OCI-LY3 (cell line): ENCODE measurements at regions not wholly inside any gene's neighbourhood (a gene's known extent, or its start where the extent isn't known, plus 50 kb on each side); places are given as distances from the start of the nearest gene placed in this dataset.

Experiments used
- H2AFZ ChIP-seq: fragments of 200-600, 300-600 bp; shearing (Covaris generic); 2 replicates; pipeline ENCODE4 v1.6.0; 2014; ENCODE audit warnings: antibody characterized with exemption, low read depth, low read length
- H3K27ac ChIP-seq: fragments of 200-600, 300-600 bp; sonication (generic); 2 replicates; pipeline ENCODE4 v1.5.1; 2014; ENCODE audit warnings: mild to moderate bottlenecking, low read length, moderate library complexity, mixed read lengths
- H3K27me3 ChIP-seq: fragments of 200-600, 300-600 bp; sonication (generic); 2 replicates; pipeline ENCODE4 v1.6.1; 2014; ENCODE audit warnings: low read depth, low read length, mixed read lengths
- H3K36me3 ChIP-seq: fragments of 200-600, 300-600 bp; sonication (generic); replicated peaks from 2 replicates; pipeline ENCODE3; 2014; ENCODE audit warnings: low read depth, low read length, mixed read lengths
- H3K4me1 ChIP-seq: fragments of 300-600, 200-600 bp; sonication (generic); 2 replicates; pipeline ENCODE4 v1.6.1; 2014; ENCODE audit warnings: low read length, mixed read lengths
- H3K4me2 ChIP-seq: fragments of 200-600, 300-600 bp; sonication (generic); 2 replicates; pipeline ENCODE4 v1.6.1; 2014; ENCODE audit warnings: low read length, mixed read lengths
- H3K4me3 ChIP-seq: fragments of 300-600, 200-600 bp; sonication (generic); 2 replicates; pipeline ENCODE4 v1.5.1; 2014; ENCODE audit warnings: antibody characterized with exemption, mild to moderate bottlenecking, low read length, moderate library complexity
- H3K79me2 ChIP-seq: fragments of 300-600, 200-600 bp; shearing (Covaris generic); 2 replicates; pipeline ENCODE4 v1.6.1; 2014; ENCODE audit warnings: mild to moderate bottlenecking, low read length, mixed read lengths
- H3K9ac ChIP-seq: fragments of 300-600, 200-600 bp; shearing (Covaris generic); 2 replicates; pipeline ENCODE4 v1.6.0; 2014; ENCODE audit warnings: mild to moderate bottlenecking, low read length, moderate library complexity
- H3K9me3 ChIP-seq: fragments of 200-600, 300-600 bp; shearing (Covaris generic); 2 replicates; pipeline ENCODE4 v1.6.1; 2014; ENCODE audit warnings: low read length, mixed read lengths; ENCODE audit not compliant: insufficient read depth
- H4K20me1 ChIP-seq: fragments of 200-600, 300-600 bp; sonication (generic); 2 replicates; pipeline ENCODE4 v1.6.1; 2016; ENCODE audit warnings: low read length, mixed read lengths; ENCODE audit not compliant: insufficient read depth
- CTCF ChIP-seq: fragments of 200-600, 300-600 bp; sonication (generic); IDR thresholded peaks from 2 replicates; pipeline ENCODE4 v1.5.1; 2014; ENCODE audit warnings: antibody characterized with exemption, low read length, low read depth
- EZH2phosphoT487 ChIP-seq: fragments of 200-600 bp; shearing (Covaris generic); IDR thresholded peaks from 2 replicates; pipeline ENCODE4 v1.6.1; 2018; ENCODE audit warnings: antibody characterized with exemption, mixed run types, low read depth

- Histone ChIP-seq H3K27me3 (no peaks in the 10 kb centered on the region), H3K79me2 (no peaks in the 10 kb centered on the region), H3K9ac (no peak overlapping the region), H3K36me3 (no peaks in the 10 kb centered on the region), H3K9me3 (no peaks in the 10 kb centered on the region), H3K4me3 (no peak overlapping the region), H3K4me1 (no peaks in the 10 kb centered on the region), H2AFZ (no peak overlapping the region), H4K20me1 (no peaks in the 10 kb centered on the region), H3K4me2 (no peak overlapping the region), H3K27ac (no peak overlapping the region)
- TF ChIP-seq CTCF (no peak), EZH2phosphoT487 (no peak)
Measured at GRCh38 chr6:100968949-100969348, 87.8 kb upstream of the ASCC3 start.

- Histone ChIP-seq H3K9ac (no peak overlapping the region), H3K4me3 (no peak overlapping the region), H3K27me3 (no peaks in the 10 kb centered on the region), H2AFZ (no peak overlapping the region), H3K4me2 (no peak overlapping the region), H3K36me3 (no peaks in the 10 kb centered on the region), H4K20me1 (no peaks in the 10 kb centered on the region), H3K9me3 (no peaks in the 10 kb centered on the region), H3K79me2 (no peaks in the 10 kb centered on the region), H3K27ac (no peak overlapping the region), H3K4me1 (no peaks in the 10 kb centered on the region)
- no peak for TF ChIP-seq CTCF
- TF ChIP-seq EZH2phosphoT487, result no peak
Measured at GRCh38 chr6:100979267-100979666, 98.1 kb upstream of the ASCC3 start.

GRCh38 chr6:100980949-100981348 is 99.8 kb upstream of the ASCC3 start:
- H3K9me3 ChIP-seq, result no peaks in the 10 kb centered on the region
- H3K4me2 ChIP-seq, result no peak overlapping the region
- no peaks in the 10 kb centered on the region for H3K27me3 ChIP-seq
- no peaks in the 10 kb centered on the region for H3K4me1 ChIP-seq
- H3K79me2 ChIP-seq, result no peaks in the 10 kb centered on the region
- no peak overlapping the region for H2AFZ ChIP-seq
- no peaks in the 10 kb centered on the region for H4K20me1 ChIP-seq
- TF ChIP-seq EZH2phosphoT487 (no peak), CTCF (no peak)
- no peak overlapping the region for H3K9ac ChIP-seq
- H3K36me3 ChIP-seq, result no peaks in the 10 kb centered on the region
- H3K27ac ChIP-seq, result no peak overlapping the region
- H3K4me3 ChIP-seq, result no peak overlapping the region

GRCh38 chr6:100986921-100987320 is 105.8 kb upstream of the ASCC3 start:
- no peaks in the 10 kb centered on the region for H4K20me1 ChIP-seq
- no peak overlapping the region for H3K4me2 ChIP-seq

More at GRCh38 chr6:100986921-100987320, 105.8 kb upstream of the ASCC3 start:
- Histone ChIP-seq H3K4me3 (no peak overlapping the region), H3K27ac (no peak overlapping the region), H3K79me2 (no peaks in the 10 kb centered on the region), H2AFZ (no peak overlapping the region), H3K4me1 (no peaks in the 10 kb centered on the region), H3K9ac (no peak overlapping the region), H3K27me3 (no peaks in the 10 kb centered on the region), H3K9me3 (no peaks in the 10 kb centered on the region), H3K36me3 (no peaks in the 10 kb centered on the region)
- TF ChIP-seq EZH2phosphoT487 (no peak), CTCF (no peak)
